ENCODE measurements at regions not wholly inside any gene's neighbourhood (a gene's known extent, or its start where the extent isn't known, plus 50 kb on each side); places are given as distances from the start of the nearest gene placed in this dataset.

DNA sequence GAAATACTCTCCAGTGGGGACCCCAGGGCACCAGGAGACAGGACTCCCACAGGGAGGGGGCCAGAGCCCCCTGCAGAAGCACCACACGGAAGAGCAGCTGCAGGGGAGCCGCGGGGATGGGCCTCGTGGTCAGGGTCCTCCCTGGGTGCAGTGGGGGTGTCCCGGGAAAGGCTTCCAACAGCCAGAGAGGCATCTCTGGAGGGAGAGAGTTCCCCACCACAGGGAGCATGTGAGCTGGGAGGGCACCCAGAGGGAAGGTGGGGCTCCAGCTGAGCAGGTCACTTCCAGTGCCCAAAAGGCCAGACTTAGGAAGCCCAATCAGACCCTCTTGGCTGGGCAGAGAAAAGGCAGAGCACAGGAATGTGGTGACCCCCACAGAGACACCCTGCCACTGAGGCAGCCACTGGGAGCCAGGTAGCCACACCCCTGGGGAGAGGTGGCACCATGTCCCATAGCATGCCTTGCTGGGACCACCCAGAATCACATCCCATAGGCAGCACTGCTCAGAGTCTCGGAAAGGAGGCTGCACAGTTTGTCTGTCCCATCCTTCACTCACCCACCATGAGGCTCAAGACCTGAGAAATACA, 49.9 kb upstream of the LMO1 start:
- no peak overlapping the region for H2AFZ ChIP-seq (ENCODE audit: low read length)
- ChIA-PET POLR2A (no interaction called here), CTCF (ENCODE audit: low intra/inter-chr PET ratio, low total read pairs) (no interaction called here)
- no peaks in the 10 kb centered on the region for H3K36me3 ChIP-seq (replicated peaks in 1 of 2; ENCODE audit: control insufficient read depth in 1 of 2, insufficient read depth in 2 of 2, low read length in 2 of 2)
- no peak overlapping the region for H3K9ac ChIP-seq (ENCODE audit: insufficient read depth, low read depth, low read length)
- DNase-seq (ENCODE audit: low spot score) (no peak), ATAC-seq (no peak), FAIRE-seq (no peak)
- WGBS (ENCODE audit: low lambda C conversion rate): 0% methylated on average over 3 of the region's 6 CpGs
- in situ Hi-C loops (cut with HindIII; ENCODE audit: extremely low pct_ligation_motif_present, low pct_unique_long_range_greater_than_20kb): no loop called here
- no peak overlapping the region for H3K4me3 ChIP-seq (replicated peaks in 1 of 3; ENCODE audit: insufficient read depth in 1 of 3, low read depth in 2 of 3, low read length in 3 of 3)
- H3K27ac ChIP-seq (ENCODE audit: extremely low read length, insufficient read depth, low read length): no peak overlapping the region
- no peaks in the 10 kb centered on the region for H3K9me3 ChIP-seq (ENCODE audit: low read length)
- intact Hi-C loops (cut with micrococcal nuclease; ENCODE audit: unreplicated experiment): no loop called here
- no peaks in the 10 kb centered on the region for H3K79me2 ChIP-seq (ENCODE audit: insufficient read depth, low read length)
- H3K4me2 ChIP-seq (ENCODE audit: low read depth, low read length): no peak overlapping the region
- no peaks in the 10 kb centered on the region for H4K20me1 ChIP-seq (ENCODE audit: insufficient read depth, low read length)
- no TSS peak for BruUV-seq (replicated peaks)
- no peaks in the 10 kb centered on the region for H3K4me1 ChIP-seq (ENCODE audit: insufficient read depth, low read length)
- peaks cover 3 to 26% of the 10 kb centered on the region in 2 experiments; a peak in 4 of 5 replicates for H3K27me3 ChIP-seq (ENCODE audit: control insufficient read depth in 1 of 2, insufficient read depth in 2 of 2, low read length in 2 of 2)
- TF ChIP-seq, protein P1, sequence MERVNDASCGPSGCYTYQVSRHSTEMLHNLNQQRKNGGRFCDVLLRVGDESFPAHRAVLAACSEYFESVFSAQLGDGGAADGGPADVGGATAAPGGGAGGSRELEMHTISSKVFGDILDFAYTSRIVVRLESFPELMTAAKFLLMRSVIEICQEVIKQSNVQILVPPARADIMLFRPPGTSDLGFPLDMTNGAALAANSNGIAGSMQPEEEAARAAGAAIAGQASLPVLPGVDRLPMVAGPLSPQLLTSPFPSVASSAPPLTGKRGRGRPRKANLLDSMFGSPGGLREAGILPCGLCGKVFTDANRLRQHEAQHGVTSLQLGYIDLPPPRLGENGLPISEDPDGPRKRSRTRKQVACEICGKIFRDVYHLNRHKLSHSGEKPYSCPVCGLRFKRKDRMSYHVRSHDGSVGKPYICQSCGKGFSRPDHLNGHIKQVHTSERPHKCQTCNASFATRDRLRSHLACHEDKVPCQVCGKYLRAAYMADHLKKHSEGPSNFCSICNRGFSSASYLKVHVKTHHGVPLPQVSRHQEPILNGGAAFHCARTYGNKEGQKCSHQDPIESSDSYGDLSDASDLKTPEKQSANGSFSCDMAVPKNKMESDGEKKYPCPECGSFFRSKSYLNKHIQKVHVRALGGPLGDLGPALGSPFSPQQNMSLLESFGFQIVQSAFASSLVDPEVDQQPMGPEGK (CRISPR knock-in tag; IDR thresholded peaks at IDR 0.05): no peak
- TF ChIP-seq, protein P2, sequence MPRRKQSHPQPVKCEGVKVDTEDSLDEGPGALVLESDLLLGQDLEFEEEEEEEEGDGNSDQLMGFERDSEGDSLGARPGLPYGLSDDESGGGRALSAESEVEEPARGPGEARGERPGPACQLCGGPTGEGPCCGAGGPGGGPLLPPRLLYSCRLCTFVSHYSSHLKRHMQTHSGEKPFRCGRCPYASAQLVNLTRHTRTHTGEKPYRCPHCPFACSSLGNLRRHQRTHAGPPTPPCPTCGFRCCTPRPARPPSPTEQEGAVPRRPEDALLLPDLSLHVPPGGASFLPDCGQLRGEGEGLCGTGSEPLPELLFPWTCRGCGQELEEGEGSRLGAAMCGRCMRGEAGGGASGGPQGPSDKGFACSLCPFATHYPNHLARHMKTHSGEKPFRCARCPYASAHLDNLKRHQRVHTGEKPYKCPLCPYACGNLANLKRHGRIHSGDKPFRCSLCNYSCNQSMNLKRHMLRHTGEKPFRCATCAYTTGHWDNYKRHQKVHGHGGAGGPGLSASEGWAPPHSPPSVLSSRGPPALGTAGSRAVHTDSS (CRISPR knock-in tag; conservative IDR thresholded peaks at IDR 0.05): no peak
- TF ChIP-seq NR2C2 (CRISPR knock-in tag; IDR thresholded peaks at IDR 0.05; ENCODE audit: borderline replicate concordance): no peak
- TF ChIP-seq FOXJ3 (CRISPR knock-in tag; IDR thresholded peaks at IDR 0.05; ENCODE audit: borderline replicate concordance): no peak
- TF ChIP-seq BORCS8-MEF2B (CRISPR knock-in tag; IDR thresholded peaks at IDR 0.05): no peak
- TF ChIP-seq MTERF4 (CRISPR knock-in tag; IDR thresholded peaks at IDR 0.05): no peak
- TF ChIP-seq NCOR1 (IDR thresholded peaks at IDR 0.05; ENCODE audit: borderline replicate concordance, low read length): no peak
- TF ChIP-seq ZNF33A (CRISPR knock-in tag; IDR thresholded peaks at IDR 0.05; ENCODE audit: borderline replicate concordance): no peak
- TF ChIP-seq, protein P3, sequence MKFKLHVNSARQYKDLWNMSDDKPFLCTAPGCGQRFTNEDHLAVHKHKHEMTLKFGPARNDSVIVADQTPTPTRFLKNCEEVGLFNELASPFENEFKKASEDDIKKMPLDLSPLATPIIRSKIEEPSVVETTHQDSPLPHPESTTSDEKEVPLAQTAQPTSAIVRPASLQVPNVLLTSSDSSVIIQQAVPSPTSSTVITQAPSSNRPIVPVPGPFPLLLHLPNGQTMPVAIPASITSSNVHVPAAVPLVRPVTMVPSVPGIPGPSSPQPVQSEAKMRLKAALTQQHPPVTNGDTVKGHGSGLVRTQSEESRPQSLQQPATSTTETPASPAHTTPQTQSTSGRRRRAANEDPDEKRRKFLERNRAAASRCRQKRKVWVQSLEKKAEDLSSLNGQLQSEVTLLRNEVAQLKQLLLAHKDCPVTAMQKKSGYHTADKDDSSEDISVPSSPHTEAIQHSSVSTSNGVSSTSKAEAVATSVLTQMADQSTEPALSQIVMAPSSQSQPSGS (CRISPR knock-in tag; IDR thresholded peaks at IDR 0.05): no peak
- TF ChIP-seq GTF2F1 (IDR thresholded peaks at IDR 0.05; ENCODE audit: low read length): no peak

Data from HepG2 (cell line).